Brain microvascular endothelial cell (primary cell): ENCODE measurements at regions not wholly inside any gene's neighbourhood (a gene's known extent, or its start where the extent isn't known, plus 50 kb on each side); places are given as distances from the start of the nearest gene placed in this dataset.

Experiments
- DNase-seq: peaks from one replicate; pipeline ENCODE4 v3.0.0-alpha.2; 2020
- H3K27ac ChIP-seq: fragments of 250-450 bp; sonication (Bioruptor Pico); 2 replicates; pipeline ENCODE4 v1.5.1; 2020; ENCODE audit warnings: mild to moderate bottlenecking, moderate library complexity
- H3K27me3 ChIP-seq: fragments of 250-450 bp; sonication (Bioruptor Pico); replicated peaks from 2 replicates; pipeline ENCODE4 v1.5.1; 2020; ENCODE audit warnings: mild to moderate bottlenecking
- H3K36me3 ChIP-seq: fragments of 250-450 bp; sonication (Bioruptor Pico); replicated peaks from 2 replicates; pipeline ENCODE4 v1.5.1; 2020; ENCODE audit warnings: mild to moderate bottlenecking
- H3K4me3 ChIP-seq: 2 replicates; pipeline ENCODE4 v1.5.1; 2011; ENCODE audit warnings: low read depth, mild to moderate bottlenecking, control low read depth, low read length, moderate library complexity
- in situ Hi-C: cut with HindIII; loops from 2 replicates; pipeline ENCODE4 v1.10.0; 2017; ENCODE audit warnings: low sequenced_read_pairs, low pct_ligation_motif_present
- TF ChIP-seq, protein P1 (sequence below): IDR thresholded peaks from 2 replicates; pipeline ENCODE4 v1.5.1; 2011; ENCODE audit warnings: low read depth, mild to moderate bottlenecking, moderate library complexity, low read length, control low read depth, inconsistent platforms; ENCODE audit errors: missing control alignments

GRCh38 chr2:52916981-52917380 is 850.6 kb upstream of the CHAC2 start:
- TF ChIP-seq, protein P1, sequence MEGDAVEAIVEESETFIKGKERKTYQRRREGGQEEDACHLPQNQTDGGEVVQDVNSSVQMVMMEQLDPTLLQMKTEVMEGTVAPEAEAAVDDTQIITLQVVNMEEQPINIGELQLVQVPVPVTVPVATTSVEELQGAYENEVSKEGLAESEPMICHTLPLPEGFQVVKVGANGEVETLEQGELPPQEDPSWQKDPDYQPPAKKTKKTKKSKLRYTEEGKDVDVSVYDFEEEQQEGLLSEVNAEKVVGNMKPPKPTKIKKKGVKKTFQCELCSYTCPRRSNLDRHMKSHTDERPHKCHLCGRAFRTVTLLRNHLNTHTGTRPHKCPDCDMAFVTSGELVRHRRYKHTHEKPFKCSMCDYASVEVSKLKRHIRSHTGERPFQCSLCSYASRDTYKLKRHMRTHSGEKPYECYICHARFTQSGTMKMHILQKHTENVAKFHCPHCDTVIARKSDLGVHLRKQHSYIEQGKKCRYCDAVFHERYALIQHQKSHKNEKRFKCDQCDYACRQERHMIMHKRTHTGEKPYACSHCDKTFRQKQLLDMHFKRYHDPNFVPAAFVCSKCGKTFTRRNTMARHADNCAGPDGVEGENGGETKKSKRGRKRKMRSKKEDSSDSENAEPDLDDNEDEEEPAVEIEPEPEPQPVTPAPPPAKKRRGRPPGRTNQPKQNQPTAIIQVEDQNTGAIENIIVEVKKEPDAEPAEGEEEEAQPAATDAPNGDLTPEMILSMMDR, result no peak
- Histone ChIP-seq H3K36me3 (no peaks in the 10 kb centered on the region), H3K27ac (no peak overlapping the region), H3K4me3 (no peak overlapping the region), H3K27me3 (no peaks in the 10 kb centered on the region)
- no peak for DNase-seq
- in situ Hi-C loops, result no loop called here

- Histone ChIP-seq H3K4me3 (no peak overlapping the region), H3K27me3 (no peaks in the 10 kb centered on the region), H3K27ac (no peak overlapping the region), H3K36me3 (no peaks in the 10 kb centered on the region)
- no peak for DNase-seq
- TF ChIP-seq, protein P1, result no peak
- in situ Hi-C loops, result no loop called here
Measured at GRCh38 chr2:52904355-52904891, 863.2 kb upstream of the CHAC2 start.

- DNase-seq, result no peak
- TF ChIP-seq, protein P1, result no peak
- Histone ChIP-seq H3K4me3 (no peak overlapping the region), H3K36me3 (no peaks in the 10 kb centered on the region), H3K27me3 (no peaks in the 10 kb centered on the region), H3K27ac (no peak overlapping the region)
- in situ Hi-C loops, result no loop called here
Measured at GRCh38 chr2:52897511-52898044, 870.0 kb upstream of the CHAC2 start.

DNA sequence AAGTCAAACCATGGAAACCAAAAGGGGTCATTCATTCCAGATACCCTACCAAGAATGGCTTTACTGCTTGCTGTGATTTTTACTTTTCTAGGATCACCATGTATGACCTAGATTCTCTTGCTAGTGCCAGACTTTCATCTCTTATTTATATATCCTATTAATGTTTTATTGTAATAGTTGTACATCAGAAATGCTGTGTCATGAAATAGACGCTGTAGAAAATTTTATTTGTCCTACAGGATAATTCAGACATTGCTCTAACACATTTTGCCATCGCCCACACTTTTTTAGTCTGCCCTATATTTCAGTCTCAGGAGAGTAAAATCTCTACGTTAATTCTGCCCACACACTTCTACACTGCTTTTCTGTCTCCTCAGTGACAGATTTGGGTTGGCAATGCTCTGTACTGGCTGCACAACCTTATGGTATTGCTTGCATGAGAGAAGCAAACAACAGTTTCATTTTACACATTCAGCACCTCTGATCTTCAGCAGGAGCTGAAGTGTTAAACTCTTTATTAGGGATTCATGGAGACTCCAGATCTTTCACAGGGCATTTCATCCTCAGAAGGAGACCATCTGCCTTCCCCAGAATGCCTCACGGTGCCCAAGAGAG is 871.8 kb upstream of the CHAC2 start:
- no peak overlapping the region for H3K4me3 ChIP-seq
- no peak for DNase-seq
- no peaks in the 10 kb centered on the region for H3K36me3 ChIP-seq
- in situ Hi-C loops, result no loop called here
- TF ChIP-seq, protein P1, result no peak
- no peaks in the 10 kb centered on the region for H3K27me3 ChIP-seq
- H3K27ac ChIP-seq, result no peak overlapping the region

- Histone ChIP-seq H3K27ac (no peak overlapping the region), H3K4me3 (no peak overlapping the region), H3K36me3 (no peaks in the 10 kb centered on the region), H3K27me3 (no peaks in the 10 kb centered on the region)
- in situ Hi-C loops, result no loop called here
- TF ChIP-seq, protein P1, result no peak
- no peak for DNase-seq
Measured at GRCh38 chr2:52886556-52886955, 881.0 kb upstream of the CHAC2 start.
